GM12892 (cell line): ENCODE measurements at regions not wholly inside any gene's neighbourhood (a gene's known extent, or its start where the extent isn't known, plus 50 kb on each side); places are given as distances from the start of the nearest gene placed in this dataset.

Experiments used
- POLR2A ChIP-seq: IDR thresholded peaks from 2 replicates; pipeline ENCODE4 v1.6.1; 2011; ENCODE audit warnings: low read depth, low read length, control low read depth
- POLR2AphosphoS5 ChIP-seq: IDR thresholded peaks from 2 replicates; pipeline ENCODE4 v1.6.1; 2011; ENCODE audit warnings: low read depth, low read length, control low read depth
- TAF1 ChIP-seq: IDR thresholded peaks from 2 replicates; pipeline ENCODE4 v1.6.1; 2011; ENCODE audit warnings: low read depth, mild to moderate bottlenecking, control low read depth, low read length, borderline replicate concordance

DNA sequence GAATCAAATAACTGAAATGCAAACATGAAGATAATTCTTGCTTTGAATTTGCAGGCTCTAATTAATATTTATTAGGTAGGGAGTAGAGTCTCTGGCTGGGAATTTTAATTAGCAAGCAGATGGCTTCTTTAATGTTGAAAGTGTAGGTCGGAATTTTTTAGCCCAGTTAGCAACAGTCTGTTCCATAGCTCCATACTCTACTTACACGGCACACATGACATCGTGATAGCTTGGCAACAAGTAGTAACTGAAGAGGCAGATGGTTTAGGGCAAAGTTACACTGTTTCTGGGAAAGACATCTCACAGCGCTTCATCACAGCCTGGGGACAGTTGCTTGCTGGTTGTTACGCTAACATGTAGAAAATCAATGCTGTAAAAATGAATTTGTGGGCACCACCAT, 710.7 kb downstream of the GALC start:
- TF ChIP-seq POLR2AphosphoS5 (no peak), POLR2A (no peak), TAF1 (no peak)
